ENCODE measurements at regions not wholly inside any gene's neighbourhood (a gene's known extent, or its start where the extent isn't known, plus 50 kb on each side); places are given as distances from the start of the nearest gene placed in this dataset.
"Not testable (repeated sequence)": the region's sequence is repeated elsewhere in the genome, so short reads cannot be mapped to it uniquely, and the experiment has no call there.

GRCh38 chr13:80903911-80904310 lies 563.0 kb upstream of the SPRY2 start:
- H3K9me3 ChIP-seq (ENCODE audit: severe bottlenecking): no peaks in the 10 kb centered on the region
- no peak overlapping the region for H3K4me3 ChIP-seq (ENCODE audit: severe bottlenecking)
- no peaks in the 10 kb centered on the region for H3K4me1 ChIP-seq (ENCODE audit: insufficient read depth, poor library complexity, severe bottlenecking)
- TF ChIP-seq, protein P1, sequence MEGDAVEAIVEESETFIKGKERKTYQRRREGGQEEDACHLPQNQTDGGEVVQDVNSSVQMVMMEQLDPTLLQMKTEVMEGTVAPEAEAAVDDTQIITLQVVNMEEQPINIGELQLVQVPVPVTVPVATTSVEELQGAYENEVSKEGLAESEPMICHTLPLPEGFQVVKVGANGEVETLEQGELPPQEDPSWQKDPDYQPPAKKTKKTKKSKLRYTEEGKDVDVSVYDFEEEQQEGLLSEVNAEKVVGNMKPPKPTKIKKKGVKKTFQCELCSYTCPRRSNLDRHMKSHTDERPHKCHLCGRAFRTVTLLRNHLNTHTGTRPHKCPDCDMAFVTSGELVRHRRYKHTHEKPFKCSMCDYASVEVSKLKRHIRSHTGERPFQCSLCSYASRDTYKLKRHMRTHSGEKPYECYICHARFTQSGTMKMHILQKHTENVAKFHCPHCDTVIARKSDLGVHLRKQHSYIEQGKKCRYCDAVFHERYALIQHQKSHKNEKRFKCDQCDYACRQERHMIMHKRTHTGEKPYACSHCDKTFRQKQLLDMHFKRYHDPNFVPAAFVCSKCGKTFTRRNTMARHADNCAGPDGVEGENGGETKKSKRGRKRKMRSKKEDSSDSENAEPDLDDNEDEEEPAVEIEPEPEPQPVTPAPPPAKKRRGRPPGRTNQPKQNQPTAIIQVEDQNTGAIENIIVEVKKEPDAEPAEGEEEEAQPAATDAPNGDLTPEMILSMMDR (IDR thresholded peaks at IDR 0.05; ENCODE audit: poor library complexity, severe bottlenecking): no peak
- ATAC-seq (ENCODE audit: low read depth): no peak
- DNase-seq (ENCODE audit: low spot score): no peak
- H3K27me3 ChIP-seq (ENCODE audit: insufficient read depth, poor library complexity, severe bottlenecking): no peaks in the 10 kb centered on the region
- H3K27ac ChIP-seq (ENCODE audit: poor library complexity, severe bottlenecking): no peak overlapping the region
- H3K36me3 ChIP-seq (ENCODE audit: low read depth): no peaks in the 10 kb centered on the region

GRCh38 chr13:80901530-80901929 lies 560.6 kb upstream of the SPRY2 start:
- Histone ChIP-seq H3K9me3 (ENCODE audit: severe bottlenecking) (no peaks in the 10 kb centered on the region), H3K27ac (ENCODE audit: poor library complexity, severe bottlenecking) (no peak overlapping the region), H3K4me3 (ENCODE audit: severe bottlenecking) (no peak overlapping the region), H3K27me3 (ENCODE audit: insufficient read depth, poor library complexity, severe bottlenecking) (no peaks in the 10 kb centered on the region), H3K36me3 (ENCODE audit: low read depth) (no peaks in the 10 kb centered on the region), H3K4me1 (ENCODE audit: insufficient read depth, poor library complexity, severe bottlenecking) (no peaks in the 10 kb centered on the region)
- DNase-seq (ENCODE audit: low spot score): no peak
- ATAC-seq (ENCODE audit: low read depth): no peak
- TF ChIP-seq, protein P1 (IDR thresholded peaks at IDR 0.05; ENCODE audit: poor library complexity, severe bottlenecking): no peak

GRCh38 chr13:80901111-80901510 lies 560.2 kb upstream of the SPRY2 start:
- no peaks in the 10 kb centered on the region for H3K36me3 ChIP-seq (ENCODE audit: low read depth)
- H3K4me1 ChIP-seq (ENCODE audit: insufficient read depth, poor library complexity, severe bottlenecking): no peaks in the 10 kb centered on the region
- H3K4me3 ChIP-seq (ENCODE audit: severe bottlenecking): no peak overlapping the region
- no peak for ATAC-seq (ENCODE audit: low read depth)
- no peak for DNase-seq (ENCODE audit: low spot score)
- H3K9me3 ChIP-seq (ENCODE audit: severe bottlenecking): no peaks in the 10 kb centered on the region
- H3K27ac ChIP-seq (ENCODE audit: poor library complexity, severe bottlenecking): no peak overlapping the region
- TF ChIP-seq, protein P1 (IDR thresholded peaks at IDR 0.05; ENCODE audit: poor library complexity, severe bottlenecking): no peak
- H3K27me3 ChIP-seq (ENCODE audit: insufficient read depth, poor library complexity, severe bottlenecking): no peaks in the 10 kb centered on the region

DNA sequence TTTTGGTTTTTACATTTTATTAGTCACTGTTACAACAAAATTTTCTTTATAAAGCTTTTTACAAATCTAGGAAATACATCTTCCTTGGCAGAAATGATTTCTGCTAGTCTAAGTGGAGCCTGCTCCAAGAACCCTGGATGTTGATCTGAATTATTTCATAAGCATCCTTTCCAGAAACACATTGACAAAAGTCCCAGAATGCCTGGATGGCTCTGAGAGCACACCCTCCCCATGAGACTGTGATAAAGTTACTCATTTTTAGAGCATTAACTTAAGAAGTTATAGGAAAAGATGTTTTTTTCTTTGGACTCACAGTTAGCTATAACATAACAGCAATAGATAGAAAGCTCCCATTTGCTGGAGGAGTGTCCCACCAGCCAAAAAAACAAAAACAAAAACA lies 559.6 kb upstream of the SPRY2 start:
- no peaks in the 10 kb centered on the region for H3K9me3 ChIP-seq (ENCODE audit: severe bottlenecking)
- no peak overlapping the region for H3K27ac ChIP-seq (ENCODE audit: poor library complexity, severe bottlenecking)
- no peaks in the 10 kb centered on the region for H3K27me3 ChIP-seq (ENCODE audit: insufficient read depth, poor library complexity, severe bottlenecking)
- H3K4me1 ChIP-seq (ENCODE audit: insufficient read depth, poor library complexity, severe bottlenecking): no peaks in the 10 kb centered on the region
- DNase-seq (ENCODE audit: low spot score) (no peak), ATAC-seq (ENCODE audit: low read depth) (no peak)
- H3K36me3 ChIP-seq (ENCODE audit: low read depth): no peaks in the 10 kb centered on the region
- H3K4me3 ChIP-seq (ENCODE audit: severe bottlenecking): no peak overlapping the region
- TF ChIP-seq, protein P1 (IDR thresholded peaks at IDR 0.05; ENCODE audit: poor library complexity, severe bottlenecking): no peak

DNA sequence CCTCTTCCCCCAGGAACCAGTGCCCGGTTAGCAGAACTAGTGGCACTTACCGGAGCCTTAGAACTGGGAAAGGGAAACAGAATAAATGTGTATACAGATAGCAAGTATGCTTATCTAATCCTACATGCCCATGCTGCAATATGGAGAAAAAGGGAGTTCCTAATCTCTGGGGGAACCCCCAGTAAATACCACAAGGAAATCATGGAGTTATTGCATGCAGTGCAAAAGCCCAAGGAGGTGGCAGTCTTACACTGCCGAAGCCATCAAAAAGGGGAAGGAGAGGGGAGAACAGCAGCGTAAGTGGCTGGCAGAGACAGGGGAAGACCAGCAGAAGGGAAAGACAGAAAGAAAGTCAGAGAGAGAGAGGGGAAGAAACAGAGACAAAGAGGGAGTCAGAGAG lies 556.7 kb upstream of the SPRY2 start:
- not testable (repeated sequence) for H3K9me3 ChIP-seq (ENCODE audit: severe bottlenecking); H3K36me3 ChIP-seq (ENCODE audit: low read depth); ATAC-seq (ENCODE audit: low read depth); H3K4me1 ChIP-seq (ENCODE audit: insufficient read depth, poor library complexity, severe bottlenecking); H3K27me3 ChIP-seq (ENCODE audit: insufficient read depth, poor library complexity, severe bottlenecking); H3K27ac ChIP-seq (ENCODE audit: poor library complexity, severe bottlenecking); DNase-seq (ENCODE audit: low spot score); H3K4me3 ChIP-seq (ENCODE audit: severe bottlenecking)
